GM18909 (cell line): ENCODE measurements at regions not wholly inside any gene's neighbourhood (a gene's known extent, or its start where the extent isn't known, plus 50 kb on each side); places are given as distances from the start of the nearest gene placed in this dataset.
"Not testable (repeated sequence)": the region's sequence is repeated elsewhere in the genome, so short reads cannot be mapped to it uniquely, and the experiment has no call there.

Source experiments
- ATAC-seq: cut with Tn5 transposase; IDR thresholded peaks from one replicate; pipeline ENCODE4 v1.9.1; 2021; ENCODE audit warnings: mild to moderate bottlenecking; ENCODE audit not compliant: unreplicated experiment, poor library complexity

DNA sequence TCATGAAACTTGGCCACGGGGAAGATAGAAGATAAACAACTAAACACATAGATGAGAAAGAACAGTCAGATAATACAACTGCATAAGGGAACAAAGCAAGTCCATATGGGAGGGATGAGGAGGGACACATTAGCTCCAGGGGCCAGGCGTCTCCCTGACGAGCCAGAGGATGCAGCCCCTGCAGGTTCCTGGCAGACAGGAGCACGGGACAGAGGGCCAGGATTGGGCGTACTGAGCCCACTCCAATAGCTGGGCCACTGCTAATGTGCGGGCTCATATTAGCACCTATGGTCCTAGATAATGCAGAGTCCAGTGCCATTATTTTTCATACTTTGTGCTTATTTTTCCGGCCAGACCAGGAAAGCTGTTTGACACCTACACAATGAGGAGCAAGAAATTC, 182.9 kb downstream of the ANKRD60 start:
- ATAC-seq, result no peak

DNA sequence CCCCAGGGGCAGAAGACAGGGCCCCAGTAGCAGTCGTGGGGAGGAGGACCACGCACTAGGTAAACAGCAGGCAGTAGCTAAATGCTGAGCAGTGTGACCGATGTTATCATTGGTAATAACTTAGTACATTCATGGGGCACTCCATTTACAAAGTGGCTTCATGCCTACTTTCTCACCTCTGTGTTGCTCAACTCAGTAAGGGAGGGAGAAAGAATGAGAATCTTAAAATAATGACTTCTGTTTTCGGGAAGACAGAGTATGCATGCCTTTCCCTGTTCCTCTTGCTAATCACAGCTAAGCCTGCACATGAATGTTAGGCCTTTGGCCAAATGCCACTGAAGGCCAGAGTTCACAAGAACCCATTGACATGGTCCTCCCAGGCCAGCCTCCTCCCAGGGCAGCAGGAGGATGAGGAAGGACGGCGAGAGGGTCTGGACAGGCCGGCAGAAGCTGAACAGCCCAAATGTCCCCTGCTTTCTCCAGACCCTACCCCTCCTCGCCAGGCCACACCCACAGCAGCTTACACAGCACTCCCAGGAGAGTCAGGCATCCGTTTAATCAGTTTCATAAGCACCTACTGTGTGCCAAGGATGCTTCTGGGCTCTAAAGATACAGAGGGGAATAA, 183.4 kb downstream of the ANKRD60 start:
- no peak for ATAC-seq

DNA sequence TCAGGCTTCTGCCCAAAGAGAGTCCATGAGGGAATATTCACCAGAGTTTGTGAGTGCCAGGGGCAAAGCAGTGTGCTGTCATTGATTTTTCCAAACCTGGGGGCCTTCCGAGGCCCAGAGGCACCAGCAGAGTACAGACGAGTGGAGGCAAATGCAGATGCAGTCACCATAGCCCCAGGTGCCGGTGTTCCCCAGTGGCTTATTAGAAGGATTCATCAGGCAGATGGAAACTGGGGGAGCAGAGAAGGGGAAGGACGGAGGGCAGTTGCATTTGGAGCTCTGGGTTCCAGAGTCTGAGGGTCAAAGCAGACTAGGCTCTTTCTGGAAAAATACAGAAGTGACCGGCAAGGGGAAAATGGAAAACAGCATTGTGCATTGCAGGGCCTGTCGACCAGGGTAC, 184.2 kb downstream of the ANKRD60 start:
- ATAC-seq, result no peak

DNA sequence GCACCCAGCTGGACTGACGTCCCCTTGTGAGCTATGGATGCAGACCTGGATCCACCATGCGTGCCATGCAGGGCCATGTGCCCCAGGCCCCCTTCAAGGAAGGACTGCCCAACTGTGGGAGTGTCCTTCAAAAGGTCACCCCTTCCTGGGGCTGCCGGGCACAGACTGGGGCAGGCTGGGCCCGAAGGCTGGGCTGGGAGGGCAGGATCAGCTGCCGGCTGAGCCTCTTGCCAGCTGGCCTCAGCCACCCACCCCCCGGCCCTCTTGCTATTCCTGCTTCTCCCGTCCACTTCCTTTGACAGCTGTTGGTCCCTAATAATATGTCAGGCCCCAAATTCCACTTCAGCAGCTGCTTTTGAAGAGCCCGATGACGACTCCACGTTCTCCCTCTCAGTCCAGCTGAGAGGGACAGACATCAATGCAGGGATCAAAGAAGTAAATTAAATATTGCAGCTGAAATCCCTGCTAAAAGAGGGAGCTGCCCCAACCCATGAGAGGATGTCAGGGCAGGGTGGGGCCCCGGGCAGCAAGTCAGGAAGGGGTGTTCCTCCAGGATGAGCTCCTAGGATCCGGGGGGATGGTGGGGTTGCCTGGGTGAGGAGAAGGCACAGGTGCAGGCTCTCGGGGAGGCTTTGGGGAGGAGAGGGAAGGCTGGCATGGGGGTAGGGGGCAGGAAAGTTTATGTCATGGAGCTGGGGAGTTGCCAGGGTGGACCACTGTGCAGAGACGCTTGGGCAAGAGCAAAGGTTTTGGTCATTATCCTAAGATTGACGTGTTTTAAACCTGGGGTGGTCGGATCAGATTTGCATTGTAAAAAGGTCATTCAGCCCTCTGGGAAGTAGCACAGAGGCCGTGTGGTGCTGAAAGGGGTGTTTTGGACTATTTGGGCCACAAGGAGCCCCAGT, 185.0 kb downstream of the ANKRD60 start:
- no peak for ATAC-seq

DNA sequence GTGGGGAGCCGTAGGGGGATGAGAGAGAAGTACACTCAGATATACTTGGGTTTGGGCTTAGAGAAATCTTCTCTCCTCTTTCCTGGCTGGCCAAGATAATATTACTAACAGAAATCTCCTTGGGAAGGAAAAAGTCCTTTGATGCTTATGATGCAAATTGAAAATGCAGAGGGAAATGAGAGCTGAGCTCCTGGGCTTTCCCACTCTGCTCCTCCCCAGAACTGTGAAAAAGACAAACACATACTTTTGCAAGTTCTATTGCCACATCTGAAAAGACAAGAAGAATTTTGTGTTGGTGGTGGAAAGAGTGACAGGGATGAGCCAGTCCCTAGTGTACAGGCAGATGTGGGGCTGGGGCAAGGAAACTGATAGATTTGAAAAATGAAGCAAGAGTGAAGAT, 185.9 kb downstream of the ANKRD60 start:
- no peak for ATAC-seq

DNA sequence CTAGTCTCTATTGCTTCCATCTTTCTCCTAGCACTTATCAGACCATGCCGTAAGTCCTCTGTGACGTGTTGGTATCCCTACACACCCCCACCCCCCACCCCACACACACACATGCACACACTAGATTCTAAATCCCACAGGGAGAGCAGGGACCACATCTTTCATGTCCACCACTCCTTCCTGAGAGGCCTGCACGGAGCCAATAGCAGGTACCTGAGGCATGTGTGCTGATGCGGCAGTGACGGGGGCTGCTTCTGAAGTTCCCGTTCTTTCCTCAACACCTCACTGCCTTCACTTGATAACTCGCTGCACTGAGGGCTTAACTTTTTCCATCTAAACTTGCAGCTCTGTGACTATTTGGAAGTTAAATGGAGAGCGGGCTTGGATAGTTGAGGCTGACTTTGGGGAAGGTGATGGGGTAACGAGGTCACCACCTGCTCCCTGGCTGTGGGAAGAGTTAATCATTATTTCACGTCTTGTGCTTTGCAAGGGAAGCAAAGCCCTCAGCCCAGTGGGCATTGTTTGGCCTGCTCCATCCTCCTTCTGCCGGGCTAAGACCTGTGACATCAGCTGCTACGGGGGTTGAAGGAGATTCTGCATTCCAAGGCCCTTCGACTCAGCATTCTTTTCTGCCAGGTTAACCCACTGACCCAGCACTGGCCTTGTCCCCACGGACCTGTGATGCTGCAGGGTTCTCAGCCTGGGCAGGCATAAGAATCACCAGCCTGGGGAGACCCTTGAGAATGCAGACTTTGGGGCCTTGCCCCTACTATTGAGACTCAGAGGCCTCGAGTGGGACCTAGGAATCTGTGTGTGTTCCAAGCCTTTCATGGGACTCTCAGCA, 187.8 kb downstream of the ANKRD60 start:
- ATAC-seq, result no peak

DNA sequence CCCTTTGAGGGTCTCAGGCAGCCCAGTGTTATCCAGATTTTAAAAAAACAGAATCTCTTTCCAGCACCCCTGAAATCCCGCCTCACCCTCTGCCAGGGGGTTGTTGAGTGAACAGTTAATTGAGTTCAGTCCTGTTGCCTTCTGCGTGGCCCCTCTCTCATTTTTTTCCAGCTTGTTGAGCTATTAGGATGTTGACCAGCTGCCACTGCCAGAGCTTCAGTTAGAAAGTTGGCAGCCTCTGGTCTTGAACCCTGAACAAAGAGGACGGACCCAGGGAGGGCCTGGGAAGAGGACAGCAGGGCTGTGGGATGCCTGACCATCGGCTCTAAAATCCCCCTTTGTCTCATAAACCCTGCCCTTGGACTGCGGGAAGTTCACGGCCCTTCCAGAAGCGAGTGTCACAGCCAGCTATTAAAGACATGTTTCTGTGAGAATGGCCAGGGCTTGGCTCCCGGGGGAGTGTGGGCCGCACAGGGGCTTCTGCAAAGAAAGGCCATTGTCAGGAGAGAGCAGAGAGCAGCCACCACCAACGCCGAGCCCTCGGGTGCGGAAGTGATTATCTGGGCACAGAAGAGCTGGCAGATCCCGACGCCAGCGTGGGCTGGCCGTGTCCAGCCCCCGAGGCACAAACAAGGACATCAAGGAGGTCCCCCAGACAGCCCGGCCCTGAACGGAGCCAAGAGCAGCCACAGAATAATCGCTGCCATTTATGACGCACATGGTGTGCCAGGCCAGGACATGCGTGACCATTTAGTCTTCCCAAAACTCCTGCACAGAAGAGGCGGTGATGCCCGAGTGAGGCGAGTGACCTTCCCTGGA, 189.0 kb downstream of the ANKRD60 start:
- ATAC-seq, result no peak

DNA sequence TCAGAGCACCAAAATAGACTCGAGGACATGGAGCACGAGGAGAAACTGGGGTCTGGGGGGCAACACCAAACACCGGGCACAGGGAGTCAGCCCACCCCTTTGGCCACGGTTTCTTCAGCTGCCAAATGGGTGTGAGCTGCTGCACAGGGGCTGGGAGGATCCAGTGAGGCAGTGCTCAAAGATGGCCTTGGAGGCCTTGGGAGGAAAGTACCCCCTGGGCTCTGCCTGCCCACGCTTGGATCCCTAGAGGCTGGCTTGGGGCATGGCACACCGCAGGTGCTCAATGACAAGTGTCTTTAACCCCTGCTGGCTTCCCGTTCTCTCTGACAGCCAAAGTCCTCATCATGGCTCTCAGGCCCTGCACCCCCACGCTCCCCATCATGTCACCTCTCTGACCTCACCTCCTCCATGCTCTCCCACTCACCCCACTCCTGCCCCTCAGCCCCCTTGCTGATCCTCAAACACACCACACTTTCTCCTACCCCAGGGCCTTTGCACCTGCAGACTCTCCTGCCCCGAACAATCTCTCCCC, 190.3 kb downstream of the ANKRD60 start:
- no peak for ATAC-seq

DNA sequence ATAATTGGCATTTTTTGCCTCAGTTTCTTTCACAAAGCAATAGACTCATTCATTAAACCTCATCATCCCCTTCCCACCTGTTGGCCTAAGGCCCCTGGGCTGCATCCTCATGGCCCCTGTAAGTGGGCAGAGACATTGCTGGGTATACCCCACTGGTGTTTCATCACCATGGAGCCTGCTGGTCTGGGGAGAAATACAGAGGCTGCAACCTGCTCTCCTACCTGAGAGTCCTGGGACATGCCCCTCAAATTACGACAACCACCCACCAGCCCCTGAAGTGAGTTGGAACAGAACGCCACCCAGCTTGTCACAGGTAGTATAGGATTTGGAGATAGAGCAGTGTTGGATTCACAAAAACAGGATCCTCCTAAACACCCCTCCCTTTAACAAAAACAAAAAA, 190.8 kb downstream of the ANKRD60 start:
- ATAC-seq, result no peak

DNA sequence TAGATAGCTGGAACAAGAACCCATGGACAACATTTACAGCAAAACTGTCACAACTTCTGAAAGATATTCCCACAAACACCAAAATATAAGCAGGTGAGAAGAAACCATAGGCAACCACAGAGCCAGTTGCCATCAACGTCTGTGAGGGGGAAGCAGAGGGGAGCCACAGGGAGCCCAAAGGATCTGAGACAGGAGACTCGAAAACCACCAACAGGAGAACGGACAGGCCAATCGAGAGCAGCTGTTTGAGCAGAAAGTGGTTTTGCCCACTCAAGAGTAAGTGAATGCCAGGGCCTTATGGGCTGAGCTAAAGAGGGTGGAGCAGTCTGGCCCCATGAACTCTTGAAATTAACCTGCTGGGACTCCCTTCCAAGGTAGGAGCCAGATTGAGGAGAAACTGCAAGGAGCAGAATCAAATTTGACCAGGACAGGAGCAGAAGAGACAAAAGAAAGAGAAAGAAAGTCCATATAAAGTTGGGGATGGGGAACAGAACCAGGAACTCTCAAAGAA, 195.4 kb downstream of the ANKRD60 start:
- ATAC-seq, result no peak

DNA sequence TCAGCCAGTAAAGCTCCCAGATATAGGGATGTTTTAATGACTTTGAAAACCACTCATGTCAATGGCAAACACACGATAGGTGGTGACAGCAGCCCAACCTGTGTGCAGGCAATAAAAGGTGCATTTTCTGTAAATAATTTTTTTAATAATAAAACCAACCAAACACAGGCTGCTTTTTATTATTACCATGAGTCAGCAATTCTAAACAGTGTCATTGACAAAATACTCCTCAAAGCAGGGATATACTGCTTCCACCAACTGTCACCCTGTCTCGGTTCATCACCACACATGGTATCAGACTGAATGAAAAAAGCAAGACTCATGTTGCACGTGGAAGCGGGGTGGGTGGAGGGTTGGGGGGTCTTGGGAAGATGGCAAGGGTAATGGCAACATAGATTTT, 195.9 kb downstream of the ANKRD60 start:
- no peak for ATAC-seq

DNA sequence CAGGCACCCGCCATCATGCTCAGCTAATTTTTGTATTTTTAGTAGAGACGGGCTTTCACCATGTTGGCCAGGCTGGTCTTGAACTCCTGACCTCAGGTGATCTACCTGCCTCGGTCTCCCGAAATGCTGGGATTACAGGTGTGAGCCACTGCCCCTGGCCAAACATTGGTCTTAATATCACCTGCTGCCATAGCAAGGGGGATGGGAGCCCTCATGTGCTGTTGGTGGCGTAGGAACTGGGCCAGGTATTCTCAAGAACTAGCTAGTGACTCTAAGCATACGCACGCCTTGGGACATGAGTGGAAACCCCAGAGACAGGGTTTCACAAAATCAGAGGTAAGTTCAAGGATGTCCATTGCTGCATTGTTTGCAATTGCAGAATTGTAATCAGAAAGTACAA, 197.1 kb downstream of the ANKRD60 start:
- not testable (repeated sequence) for ATAC-seq

DNA sequence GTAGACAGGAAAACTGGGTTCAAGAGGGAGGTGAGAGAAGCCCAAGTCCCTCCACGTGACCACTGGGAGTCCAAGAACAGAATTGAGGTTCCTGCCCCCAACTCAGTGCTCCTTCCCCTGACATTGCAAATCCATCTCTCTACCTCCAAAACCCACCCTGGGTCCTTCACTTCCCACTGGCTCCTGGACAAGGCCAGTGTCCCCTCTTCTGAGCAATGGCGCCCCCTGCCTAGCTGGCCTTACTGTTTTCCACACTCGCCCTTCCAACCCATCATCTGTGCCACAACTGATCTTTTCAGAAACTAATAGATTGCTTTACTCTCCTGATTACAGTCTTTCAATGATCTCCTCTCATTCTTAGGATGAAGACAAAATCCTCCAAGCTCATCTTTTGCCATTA, 200.3 kb downstream of the ANKRD60 start:
- ATAC-seq, result no peak

DNA sequence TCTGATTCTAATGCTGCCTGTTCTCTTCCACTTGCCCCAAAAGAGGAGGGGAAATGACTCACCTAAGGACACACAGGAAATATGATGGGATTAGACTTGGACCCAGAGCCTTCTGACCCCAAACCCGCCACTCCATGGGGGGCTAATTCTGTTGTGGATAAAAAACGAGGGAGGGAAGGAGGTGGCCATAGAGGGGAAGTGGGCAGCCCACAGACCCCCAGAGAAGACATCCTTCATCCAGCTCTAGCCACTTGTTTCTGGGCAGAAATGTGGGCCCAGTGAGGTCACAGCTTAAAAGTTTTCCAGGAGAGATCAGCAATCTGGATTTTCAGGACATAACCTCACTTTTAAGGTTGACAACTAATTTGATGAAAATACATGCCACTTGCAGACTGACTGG, 202.1 kb downstream of the ANKRD60 start:
- no peak for ATAC-seq

DNA sequence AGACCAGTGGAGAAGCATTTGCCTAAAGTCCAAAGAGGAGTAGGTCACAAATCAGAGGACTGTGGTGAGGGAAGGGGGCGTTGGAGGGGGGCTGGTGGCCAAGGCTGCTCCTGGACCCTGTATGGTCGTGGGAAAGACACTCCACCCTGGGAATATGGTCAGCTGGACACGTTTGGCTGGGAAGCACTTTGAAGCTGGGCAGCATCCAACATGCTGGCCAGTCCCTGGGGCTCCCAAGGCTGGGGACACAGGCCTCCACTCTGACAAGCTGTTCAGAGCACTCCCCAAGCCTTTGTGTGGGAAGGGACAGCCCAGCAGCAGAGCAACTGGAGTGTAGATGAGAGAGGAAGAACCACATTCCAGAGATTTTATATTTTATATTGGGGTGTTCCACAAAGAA, 203.2 kb downstream of the ANKRD60 start:
- no peak for ATAC-seq

DNA sequence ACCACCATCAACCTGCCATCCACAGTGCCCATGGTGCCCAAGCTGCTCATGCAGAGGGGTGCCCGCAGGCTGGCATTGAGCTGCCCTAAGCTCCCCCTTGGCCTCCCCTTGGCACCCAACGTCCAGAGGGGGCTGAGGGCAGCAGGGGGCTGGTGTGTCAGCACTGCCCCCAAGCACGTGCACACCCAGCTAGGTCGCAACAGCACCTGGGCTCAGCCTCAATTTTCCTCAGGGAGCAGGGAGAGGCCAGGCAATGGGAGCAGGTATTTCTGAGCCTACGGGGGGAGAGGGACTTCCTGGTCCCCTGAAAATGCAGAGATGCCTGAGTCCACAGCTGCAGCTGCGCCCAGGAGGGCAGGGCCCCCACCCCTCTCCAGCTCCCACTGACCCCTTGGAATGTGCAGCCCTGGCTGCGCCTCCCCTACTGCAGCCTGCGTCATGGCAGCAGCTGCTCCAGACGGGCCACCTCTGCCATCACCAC, 204.2 kb downstream of the ANKRD60 start:
- no peak for ATAC-seq

DNA sequence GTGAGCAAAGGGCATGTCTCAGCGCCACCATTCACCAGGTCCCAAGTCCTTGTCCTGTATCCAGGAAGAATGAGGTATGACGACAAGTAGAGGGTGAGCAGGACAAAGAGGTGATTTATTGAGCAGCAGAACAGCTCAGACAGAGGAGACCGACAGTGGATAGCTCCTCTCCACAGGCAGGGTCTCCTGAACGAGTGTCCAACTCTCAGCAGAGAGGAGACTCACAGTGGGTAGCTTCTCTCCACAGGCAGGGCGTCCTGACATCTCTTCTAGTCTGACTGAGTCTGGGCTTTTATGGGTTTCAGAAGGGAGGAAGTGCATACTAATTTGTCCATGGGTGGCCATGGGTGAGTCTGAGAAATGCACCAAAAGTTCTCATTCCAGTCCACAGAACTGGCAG, 204.7 kb downstream of the ANKRD60 start:
- ATAC-seq, result no peak

DNA sequence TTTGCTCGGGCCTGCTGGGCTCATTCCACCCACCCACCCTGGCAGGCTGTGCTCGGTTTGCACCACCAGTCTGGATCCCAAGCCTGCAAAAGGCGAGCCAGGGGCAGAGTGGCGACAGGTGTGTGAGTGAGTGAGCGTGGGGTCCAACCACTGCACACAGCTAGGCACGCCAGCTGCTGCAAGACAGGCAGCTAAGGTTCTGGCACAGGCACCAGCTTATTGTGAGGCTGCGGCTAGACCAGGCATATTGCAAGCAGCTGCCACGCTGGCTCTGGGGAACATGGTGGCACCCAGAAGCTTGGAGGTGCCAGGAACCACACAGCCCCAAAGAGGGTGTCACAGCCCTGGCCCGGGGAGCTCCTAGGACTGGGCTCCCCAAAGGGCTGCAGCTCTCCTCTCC, 205.1 kb downstream of the ANKRD60 start:
- no peak for ATAC-seq

DNA sequence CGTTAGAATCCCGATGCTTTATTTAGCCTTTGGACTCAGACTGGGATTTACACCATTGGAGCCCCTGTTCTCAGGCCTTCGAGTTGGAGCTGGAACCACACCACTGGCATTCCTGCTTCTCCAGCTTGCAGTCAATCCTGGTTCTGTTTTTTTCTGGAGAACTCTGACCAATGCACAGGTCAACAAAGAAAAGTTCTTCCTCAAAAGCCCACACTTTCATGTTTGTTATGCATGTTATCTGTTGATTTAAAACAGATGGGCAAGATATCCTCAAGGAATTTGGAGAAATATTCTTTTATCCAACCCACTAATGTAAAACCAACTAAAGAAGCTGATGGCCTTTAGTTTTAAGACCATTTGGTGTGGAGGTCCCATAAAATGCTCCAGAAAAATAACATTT, 205.7 kb downstream of the ANKRD60 start:
- ATAC-seq, result no peak

DNA sequence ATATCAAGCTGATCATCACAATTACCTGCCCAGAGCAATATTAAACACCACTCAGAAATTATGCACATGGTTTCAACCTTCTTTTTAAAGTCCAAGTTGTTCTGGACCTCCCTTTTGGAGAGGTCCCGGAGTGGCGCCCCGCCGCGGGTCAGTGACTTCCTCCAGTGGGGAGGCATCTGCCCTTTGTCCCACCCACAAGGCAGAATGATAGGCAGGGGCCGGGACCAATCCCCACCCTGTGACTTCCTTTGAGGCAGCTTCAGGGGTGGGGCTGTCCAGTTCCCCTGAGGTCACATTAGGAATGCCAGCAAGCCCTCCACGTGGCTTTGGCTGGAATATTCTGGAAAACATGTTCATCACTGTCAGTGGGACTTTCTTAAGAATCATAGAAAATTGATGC, 207.0 kb downstream of the ANKRD60 start:
- ATAC-seq, result no peak
